Motor neuron (in vitro differentiated cells): ENCODE measurements at regions not wholly inside any gene's neighbourhood (a gene's known extent, or its start where the extent isn't known, plus 50 kb on each side); places are given as distances from the start of the nearest gene placed in this dataset.

ENCODE experiments used
- ATAC-seq, 8 experiments: fragments of 200-7000 bp; cut with Tn5 transposase; replicated peaks in 6 of 8; 2 replicates each; pipeline ENCODE4 v1.8.0; 2021; ENCODE audit warnings: mild to moderate bottlenecking in 8 of 8, moderate library complexity in 8 of 8
- H3K27ac ChIP-seq, 2 donors: fragments of 250-450 bp; sonication (Bioruptor Pico); 2 replicates each; pipeline ENCODE4 v1.9.0; 2021; ENCODE audit warnings: antibody characterized with exemption in 2 of 2, mild to moderate bottlenecking in 2 of 2, moderate library complexity in 1 of 2
- H3K4me1 ChIP-seq, 2 donors: fragments of 250-450 bp; sonication (Bioruptor Pico); replicated peaks in 1 of 2; 2 replicates each; pipeline ENCODE4 v1.6.1; 2021; ENCODE audit warnings: antibody characterized with exemption in 2 of 2, mild to moderate bottlenecking in 2 of 2, moderate library complexity in 1 of 2
- H3K4me3 ChIP-seq, 5 donors: fragments of 250-450 bp; sonication (Bioruptor Pico); 2 replicates each; pipeline ENCODE4 v1.9.0; 2021; ENCODE audit warnings: antibody characterized with exemption in 5 of 5, mild to moderate bottlenecking in 5 of 5, moderate library complexity in 4 of 5
- WGBS, 10 experiments: fragments of 450-650 bp; shearing (Covaris generic); methylation state at CpG; one replicate each; pipeline ENCODE4 v1.0.0; 2022; 5-methylcytosine and 5-hydroxymethylcytosine counted together
- in situ Hi-C, 9 experiments: fragments of 400-800 bp; cut with MboI; loops; one replicate each; pipeline ENCODE4 v1.15.0; 2021; ENCODE audit warnings: low sequenced_read_pairs in 9 of 9, low pct_unique_long_range_greater_than_20kb in 2 of 9; ENCODE audit not compliant: unreplicated experiment in 9 of 9

GRCh38 chr10:113264333-113265131 is 288.3 kb upstream of the HABP2 start:
- no peak overlapping the region for H3K27ac ChIP-seq
- H3K4me1 ChIP-seq: peaks cover 0 to 5% of the 10 kb centered on the region in 2 donors
- ATAC-seq: no peak
- H3K4me3 ChIP-seq: no peak overlapping the region
- 73 to 100% (median 85%) methylated on average over 1 to 7 of the region's 11 CpGs; no CpG with 5 or more reads in 2 of the 10 experiments for WGBS, 10 experiments
- in situ Hi-C loops: no loop called here

- 29 to 73% (median 71%) methylated on average over 1 to 4 of the region's 4 CpGs; no CpG with 5 or more reads in 7 of the 10 experiments for WGBS, 10 experiments
- peak in 1 of 8 experiments; percentile 21 for ATAC-seq
- no peak overlapping the region for H3K4me3 ChIP-seq
- no peak overlapping the region for H3K27ac ChIP-seq
- peaks cover 0 to 3% of the 10 kb centered on the region in 2 donors for H3K4me1 ChIP-seq
- in situ Hi-C loops: no loop called here
Measured at GRCh38 chr10:113266147-113266546, 286.7 kb upstream of the HABP2 start.

- ATAC-seq: peak in 3 of 8 experiments; percentile 43 to 80 (median 61)
- in situ Hi-C loops: no loop called here
- Histone ChIP-seq H3K4me3 (no peak overlapping the region), H3K4me1 (peaks cover 4 to 7% of the 10 kb centered on the region in 2 donors), H3K27ac (no peak overlapping the region)
- whole genome bisulfite sequencing, 10 experiments: 4 to 100% (median 88%) methylated on average over 1 to 4 of the region's 4 CpGs
Measured at GRCh38 chr10:113267619-113268562, 285.0 kb upstream of the HABP2 start.

- Histone ChIP-seq H3K4me1 (peaks cover 14 to 15% of the 10 kb centered on the region in 2 donors), H3K4me3 (no peak overlapping the region), H3K27ac (no peak overlapping the region)
- in situ Hi-C loops: no loop called here
- ATAC-seq: no peak
- WGBS, 10 experiments: 83 to 100% (median 83%) methylated on average over 1 to 2 of the region's 2 CpGs; no CpG with 5 or more reads in 3 of the 10 experiments
Measured at GRCh38 chr10:113269333-113269732, 283.5 kb upstream of the HABP2 start.

- peaks cover 14 to 15% of the 10 kb centered on the region in 2 donors for H3K4me1 ChIP-seq
- H3K4me3 ChIP-seq: no peak overlapping the region
- ATAC-seq: no peak
- 58 to 100% (median 85%) methylated on average over 1 to 4 of the region's 5 CpGs; no CpG with 5 or more reads in 4 of the 10 experiments for WGBS, 10 experiments
- in situ Hi-C loops: no loop called here
- H3K27ac ChIP-seq: peak overlapping the region in 1 of 2 donors; percentile 23
Measured at GRCh38 chr10:113272511-113272910, 280.3 kb upstream of the HABP2 start.

GRCh38 chr10:113273181-113274163 is 279.4 kb upstream of the HABP2 start:
- 0 to 80% (median 24%) methylated on average over 1 to 20 of the region's 23 CpGs; no CpG with 5 or more reads in 1 of the 10 experiments for WGBS, 10 experiments

GRCh38 chr10:113274176-113274829 is 278.6 kb upstream of the HABP2 start:
- Histone ChIP-seq H3K4me1 (peaks cover 14 to 15% of the 10 kb centered on the region in 2 donors), H3K27ac (peak overlapping the region; percentile 9 to 65), H3K4me3 (no peak overlapping the region)
- 0 to 100% (median 79%) methylated on average over 1 to 6 of the region's 8 CpGs; no CpG with 5 or more reads in 3 of the 10 experiments for WGBS, 10 experiments
- in situ Hi-C loops: no loop called here
- ATAC-seq: peak in 6 of 8 experiments; percentile 8 to 97 (median 58)

More at GRCh38 chr10:113273181-113274163, 279.4 kb upstream of the HABP2 start:
- peak overlapping the region; percentile 9 to 65 for H3K27ac ChIP-seq
- in situ Hi-C loops: no loop called here
- H3K4me1 ChIP-seq: peaks cover 14 to 15% of the 10 kb centered on the region in 2 donors
- peak overlapping the region in 3 of 5 donors; percentile 2 to 23 (median 15) for H3K4me3 ChIP-seq
- peak in 5 of 8 experiments; percentile 82 to 87 (median 84) for ATAC-seq

- no peak for ATAC-seq
- Histone ChIP-seq H3K27ac (no peak overlapping the region), H3K4me1 (peaks cover 5 to 9% of the 10 kb centered on the region in 2 donors), H3K4me3 (no peak overlapping the region)
- WGBS, 10 experiments: 44 to 80% (median 80%) methylated on average over 1 of the region's 1 CpG; no CpG with 5 or more reads in 5 of the 10 experiments
- in situ Hi-C loops: no loop called here
Measured at GRCh38 chr10:113278221-113278620, 274.6 kb upstream of the HABP2 start.

- Histone ChIP-seq H3K4me3 (no peak overlapping the region), H3K27ac (no peak overlapping the region), H3K4me1 (peaks cover 4 to 6% of the 10 kb centered on the region in 2 donors)
- ATAC-seq: no peak
- in situ Hi-C loops: no loop called here
- 51 to 100% (median 69%) methylated on average over 2 to 3 of the region's 3 CpGs; no CpG with 5 or more reads in 2 of the 10 experiments for WGBS, 10 experiments
Measured at GRCh38 chr10:113278664-113279063, 274.2 kb upstream of the HABP2 start.

GRCh38 chr10:113279262-113279661 is 273.6 kb upstream of the HABP2 start:
- no peaks in the 10 kb centered on the region for H3K4me1 ChIP-seq
- no peak for ATAC-seq
- no peak overlapping the region for H3K27ac ChIP-seq
- 80 to 100% (median 96%) methylated on average over 1 to 4 of the region's 4 CpGs; no CpG with 5 or more reads in 5 of the 10 experiments for WGBS, 10 experiments
- in situ Hi-C loops: no loop called here
- no peak overlapping the region for H3K4me3 ChIP-seq

GRCh38 chr10:113282564-113282963 is 270.3 kb upstream of the HABP2 start:
- 63 to 100% (median 87%) methylated on average over 2 to 4 of the region's 4 CpGs; no CpG with 5 or more reads in 2 of the 10 experiments for WGBS, 10 experiments
- in situ Hi-C loops: no loop called here
- H3K27ac ChIP-seq: no peak overlapping the region
- no peaks in the 10 kb centered on the region for H3K4me1 ChIP-seq
- H3K4me3 ChIP-seq: no peak overlapping the region
- no peak for ATAC-seq
